HT1080 (cell line): ENCODE measurements at regions not wholly inside any gene's neighbourhood (a gene's known extent, or its start where the extent isn't known, plus 50 kb on each side); places are given as distances from the start of the nearest gene placed in this dataset.

Source experiments
- DNase-seq: peaks from one replicate; pipeline ENCODE4 v3.0.0-alpha.2; 2015; ENCODE audit warnings: low read depth

- no peak for DNase-seq
Measured at GRCh38 chr6:126419901-126420300, 80.0 kb downstream of the CENPW start.

- DNase-seq = no peak
Measured at GRCh38 chr6:126422912-126423311, 83.0 kb downstream of the CENPW start.

GRCh38 chr6:126427713-126428112 lies 87.8 kb downstream of the CENPW start:
- no peak for DNase-seq

- DNase-seq = no peak
Measured at GRCh38 chr6:126429866-126430265, 90.0 kb downstream of the CENPW start.

GRCh38 chr6:126432564-126432963 lies 92.6 kb downstream of the CENPW start:
- DNase-seq = no peak

- no peak for DNase-seq
Measured at GRCh38 chr6:126433927-126434326, 94.0 kb downstream of the CENPW start.

GRCh38 chr6:126437205-126437604 lies 97.3 kb downstream of the CENPW start:
- no peak for DNase-seq

- DNase-seq = no peak
Measured at GRCh38 chr6:126439040-126439439, 99.1 kb downstream of the CENPW start.

- DNase-seq = no peak
Measured at GRCh38 chr6:126440923-126441322, 101.0 kb downstream of the CENPW start.

- peak; percentile 23 for DNase-seq
Measured at GRCh38 chr6:126444659-126445273, 104.9 kb downstream of the CENPW start.

GRCh38 chr6:126446248-126446647 lies 106.3 kb downstream of the CENPW start:
- no peak for DNase-seq

GRCh38 chr6:126447367-126447766 lies 107.5 kb downstream of the CENPW start:
- no peak for DNase-seq

GRCh38 chr6:126461045-126461444 lies 121.1 kb downstream of the CENPW start:
- DNase-seq = peak; percentile 4

GRCh38 chr6:126464245-126464644 lies 124.3 kb downstream of the CENPW start:
- DNase-seq = no peak

- no peak for DNase-seq
Measured at GRCh38 chr6:126475449-126475848, 135.5 kb downstream of the CENPW start.

- DNase-seq = no peak
Measured at GRCh38 chr6:126477678-126478077, 137.8 kb downstream of the CENPW start.

GRCh38 chr6:126480268-126480667 lies 140.4 kb downstream of the CENPW start:
- no peak for DNase-seq

GRCh38 chr6:126481319-126481718 lies 141.4 kb downstream of the CENPW start:
- no peak for DNase-seq

- no peak for DNase-seq
Measured at GRCh38 chr6:126504792-126505191, 164.9 kb downstream of the CENPW start.

GRCh38 chr6:126513198-126513597 lies 173.3 kb downstream of the CENPW start:
- no peak for DNase-seq

GRCh38 chr6:126516411-126516810 lies 176.5 kb downstream of the CENPW start:
- no peak for DNase-seq

GRCh38 chr6:126524811-126525326 lies 185.0 kb downstream of the CENPW start:
- DNase-seq = no peak

GRCh38 chr6:126526547-126526946 lies 186.6 kb downstream of the CENPW start:
- DNase-seq = no peak
